Gastrocnemius medialis (tissue), 4 donors: ENCODE measurements at regions not wholly inside any gene's neighbourhood (a gene's known extent, or its start where the extent isn't known, plus 50 kb on each side); places are given as distances from the start of the nearest gene placed in this dataset.

Experiments used
- ATAC-seq, 2 donors: fragments of 150-250 bp; one replicate each; pipeline ENCODE4 v1.9.1; 2016
- DNase-seq, 2 donors: peaks; one replicate each; pipeline ENCODE4 v3.0.0-alpha.2; 2019
- H3K27ac ChIP-seq, 4 donors: fragments of 200-600 bp; sonication (generic); 1 replicate in 1 of 4; 2 replicates in 3 of 4; pipeline ENCODE4 v1.5.1; 2016 to 2018; ENCODE audit warnings: mild to moderate bottlenecking in 2 of 4, moderate library complexity in 1 of 4
- H3K27me3 ChIP-seq, 3 donors: fragments of 200-600 bp; sonication (generic) in 2 of 3; 1 replicate in 1 of 3; 2 replicates in 2 of 3; pipeline versions ENCODE4 v1.5.1 to v1.6.0; 2016 to 2019; ENCODE audit warnings: mild to moderate bottlenecking in 1 of 3, moderate library complexity in 1 of 3
- H3K36me3 ChIP-seq, 2 donors: fragments of 200-600 bp; sonication (generic) in 1 of 2; one replicate each; pipeline ENCODE4 v1.5.1; 2017 to 2018
- H3K4me1 ChIP-seq, 2 donors: fragments of 200-600 bp; sonication (generic) in 1 of 2; one replicate each; pipeline ENCODE4 v1.5.1; 2016 to 2017; ENCODE audit warnings: mild to moderate bottlenecking in 2 of 2
- H3K4me3 ChIP-seq, 4 donors: fragments of 200-600 bp; sonication (generic) in 3 of 4; 1 replicate in 1 of 4; 2 replicates in 3 of 4; pipeline ENCODE4 v1.5.1; 2016 to 2019; ENCODE audit warnings: mild to moderate bottlenecking in 2 of 4
- H3K9me3 ChIP-seq, 3 donors: fragments of 200-600 bp; sonication (generic) in 2 of 3; 1 replicate in 1 of 3; 2 replicates in 2 of 3; pipeline ENCODE4 v1.5.1; 2016 to 2019
- POLR2A ChIP-seq, 2 donors: fragments of 450-650 bp; IDR thresholded peaks; one replicate each; pipeline ENCODE4 v1.6.1; 2017; ENCODE audit warnings: antibody characterized with exemption in 2 of 2, mild to moderate bottlenecking in 2 of 2, moderate library complexity in 2 of 2
- in situ Hi-C, 4 donors: fragments of 200-750 bp; cut with MboI; loops; one replicate each; pipeline versions ENCODE4 v1.15.0 to v1.8.0; 2017; ENCODE audit warnings: low sequenced_read_pairs in 4 of 4
- intact Hi-C: fragments of 100-400 bp; cut with DNase I; formaldehyde crosslinking; loops from one replicate; pipeline ENCODE4 v1.15.1; 2023; ENCODE audit warnings: low total_unique reads
- TF ChIP-seq, protein P1 (sequence below), 5 experiments: fragments of 450-650 bp in 3 of 5; fragments of 200-600 bp in 2 of 5; sonication (generic) in 2 of 5; IDR thresholded peaks in 4 of 5; conservative IDR thresholded peaks in 1 of 5; 1 replicate in 4 of 5; 2 replicates in 1 of 5; pipeline ENCODE4 v1.5.1; 2016 to 2019; ENCODE audit warnings: antibody characterized with exemption in 5 of 5, mild to moderate bottlenecking in 3 of 5, moderate library complexity in 3 of 5

DNA sequence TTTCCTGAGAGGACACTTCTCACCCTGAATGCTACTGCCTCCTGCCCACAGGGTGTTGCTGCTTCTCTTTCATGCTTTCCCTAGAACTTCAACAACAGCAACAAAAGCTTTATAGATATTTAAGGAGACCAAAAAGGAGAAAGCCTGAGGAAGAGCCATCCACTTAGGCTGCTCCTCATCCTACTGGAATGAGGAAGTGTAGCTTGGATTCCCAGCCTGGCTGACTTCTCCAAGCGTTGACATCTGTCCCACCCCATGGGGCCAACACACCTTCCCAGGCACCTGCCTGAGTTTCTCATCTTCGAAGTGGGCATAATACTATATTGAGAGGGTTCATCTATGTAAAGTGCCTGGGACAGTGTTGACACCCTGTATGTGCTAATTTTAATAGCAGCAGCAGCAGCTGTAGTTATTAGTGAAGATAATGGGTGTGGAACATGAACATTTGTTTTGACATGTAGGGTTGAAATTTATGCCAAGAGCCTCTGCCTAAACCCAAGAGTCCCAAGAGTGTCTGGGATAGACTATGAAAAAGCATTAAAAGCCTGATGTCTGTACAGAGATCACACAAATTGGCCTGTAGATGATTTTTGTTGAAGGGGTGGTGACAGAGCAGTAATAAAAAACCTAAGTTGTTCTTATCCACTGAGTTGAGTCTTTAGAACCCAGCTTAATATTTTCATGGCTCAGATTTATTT, 96.5 kb upstream of the PIAS1 start:
- no peak for DNase-seq
- H3K27me3 ChIP-seq, result no peaks in the 10 kb centered on the region
- H3K4me1 ChIP-seq, result no peaks in the 10 kb centered on the region
- ATAC-seq, result peak in 1 of 2 donors; percentile 18
- H3K27ac ChIP-seq, result peak overlapping the region in 2 of 4 donors; percentile 22 to 24
- H3K4me3 ChIP-seq, result no peak overlapping the region
- no peaks in the 10 kb centered on the region for H3K9me3 ChIP-seq
- intact Hi-C loops, result no loop called here
- no peaks in the 10 kb centered on the region for H3K36me3 ChIP-seq
- in situ Hi-C loops, result no loop called here
- TF ChIP-seq POLR2A (IDR thresholded peaks at IDR 0.05), result no peak
- TF ChIP-seq, protein P1, sequence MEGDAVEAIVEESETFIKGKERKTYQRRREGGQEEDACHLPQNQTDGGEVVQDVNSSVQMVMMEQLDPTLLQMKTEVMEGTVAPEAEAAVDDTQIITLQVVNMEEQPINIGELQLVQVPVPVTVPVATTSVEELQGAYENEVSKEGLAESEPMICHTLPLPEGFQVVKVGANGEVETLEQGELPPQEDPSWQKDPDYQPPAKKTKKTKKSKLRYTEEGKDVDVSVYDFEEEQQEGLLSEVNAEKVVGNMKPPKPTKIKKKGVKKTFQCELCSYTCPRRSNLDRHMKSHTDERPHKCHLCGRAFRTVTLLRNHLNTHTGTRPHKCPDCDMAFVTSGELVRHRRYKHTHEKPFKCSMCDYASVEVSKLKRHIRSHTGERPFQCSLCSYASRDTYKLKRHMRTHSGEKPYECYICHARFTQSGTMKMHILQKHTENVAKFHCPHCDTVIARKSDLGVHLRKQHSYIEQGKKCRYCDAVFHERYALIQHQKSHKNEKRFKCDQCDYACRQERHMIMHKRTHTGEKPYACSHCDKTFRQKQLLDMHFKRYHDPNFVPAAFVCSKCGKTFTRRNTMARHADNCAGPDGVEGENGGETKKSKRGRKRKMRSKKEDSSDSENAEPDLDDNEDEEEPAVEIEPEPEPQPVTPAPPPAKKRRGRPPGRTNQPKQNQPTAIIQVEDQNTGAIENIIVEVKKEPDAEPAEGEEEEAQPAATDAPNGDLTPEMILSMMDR (IDR thresholded peaks at IDR 0.05 in 4 of 5, conservative IDR thresholded peaks at IDR 0.05 in 1 of 5), result no peak

DNA sequence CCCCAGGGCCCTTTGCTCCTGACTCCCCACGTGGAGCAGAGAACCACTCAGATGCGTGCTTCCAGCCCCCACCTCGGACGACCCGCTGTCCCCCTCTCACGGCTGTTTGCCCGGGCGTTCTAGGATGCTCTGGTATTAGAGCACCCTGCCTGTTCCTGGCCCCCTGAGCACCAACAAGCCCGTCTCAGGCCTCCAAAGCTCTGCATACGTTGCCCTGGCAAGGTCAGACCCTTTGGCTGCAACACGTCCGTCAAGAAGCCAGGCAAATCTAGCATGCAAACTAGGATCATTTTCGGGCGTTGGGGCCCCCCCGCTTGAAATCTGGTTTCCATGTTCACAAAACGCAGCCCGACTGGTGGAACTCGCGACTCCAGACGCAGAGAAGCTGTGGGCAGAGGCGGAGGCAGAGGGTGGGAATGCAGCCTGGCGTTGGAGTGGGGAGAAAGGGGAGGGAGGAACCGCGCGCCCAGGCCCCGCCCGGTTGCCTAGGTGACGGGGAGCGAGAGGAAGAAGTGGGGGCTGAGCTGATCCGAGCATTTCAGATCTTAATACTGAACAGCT, 86.2 kb upstream of the PIAS1 start:
- Histone ChIP-seq H3K27ac (no peak overlapping the region), H3K9me3 (no peaks in the 10 kb centered on the region), H3K4me1 (peaks cover 3 to 12% of the 10 kb centered on the region in 2 donors), H3K27me3 (no peaks in the 10 kb centered on the region), H3K4me3 (peak overlapping the region; percentile 31 to 58 (median 42)), H3K36me3 (no peaks in the 10 kb centered on the region)
- ATAC-seq (peak; percentile 30 to 65), DNase-seq (peak; percentile 26 to 36)
- TF ChIP-seq, protein P1 (IDR thresholded peaks at IDR 0.05 in 4 of 5, conservative IDR thresholded peaks at IDR 0.05 in 1 of 5), result no peak
- no peak for TF ChIP-seq POLR2A (IDR thresholded peaks at IDR 0.05)
- intact Hi-C loops, result no loop called here
- in situ Hi-C loops, result no loop called here

DNA sequence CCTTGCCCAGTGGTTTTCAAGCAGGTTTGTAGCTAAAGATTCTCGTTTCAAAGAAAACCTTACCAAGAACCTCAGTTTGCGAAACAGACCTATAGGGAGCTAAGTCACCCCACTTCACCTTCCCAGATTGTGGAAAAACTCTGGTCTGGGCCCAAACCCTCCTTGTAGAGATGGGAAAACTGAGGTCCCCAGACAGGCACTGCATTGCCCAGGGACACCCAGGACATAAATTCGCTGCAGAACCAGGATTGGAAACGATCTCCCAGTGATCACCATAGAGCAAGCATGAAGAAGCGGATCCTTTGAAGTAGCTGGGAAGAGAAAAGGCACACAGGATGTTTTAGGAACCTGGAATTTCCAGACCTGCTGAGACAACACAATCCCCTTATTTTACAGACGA, 85.6 kb upstream of the PIAS1 start:
- intact Hi-C loops (no loop called here), in situ Hi-C loops (no loop called here)
- H3K36me3 ChIP-seq, result no peaks in the 10 kb centered on the region
- H3K27ac ChIP-seq, result no peak overlapping the region
- DNase-seq, result no peak
- ATAC-seq, result no peak
- no peaks in the 10 kb centered on the region for H3K27me3 ChIP-seq
- H3K9me3 ChIP-seq, result no peaks in the 10 kb centered on the region
- H3K4me3 ChIP-seq, result peak overlapping the region in 2 of 4 donors; percentile 42 to 58
- no peak for TF ChIP-seq POLR2A (IDR thresholded peaks at IDR 0.05)
- TF ChIP-seq, protein P1 (IDR thresholded peaks at IDR 0.05 in 4 of 5, conservative IDR thresholded peaks at IDR 0.05 in 1 of 5), result no peak
- H3K4me1 ChIP-seq, result peaks cover 3 to 12% of the 10 kb centered on the region in 2 donors

DNA sequence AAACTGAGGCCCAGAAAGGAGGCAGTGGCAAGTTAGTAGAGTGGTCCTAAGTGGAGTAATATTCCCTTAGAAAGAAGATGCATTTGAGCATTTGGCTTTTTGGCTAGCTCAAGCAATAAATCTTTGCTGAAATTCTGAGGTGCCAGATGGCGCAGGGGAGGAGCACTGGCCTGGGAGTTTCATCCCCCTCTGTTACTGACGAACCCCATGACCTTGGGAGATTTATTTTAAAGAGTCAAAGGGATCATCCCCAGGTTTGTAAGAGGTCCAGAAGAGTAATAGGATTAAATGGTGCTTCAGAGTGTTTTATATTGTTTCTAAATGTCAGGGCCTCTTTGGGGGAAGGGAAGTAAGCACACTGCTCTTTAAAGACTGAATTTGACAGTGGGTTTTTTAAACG, 85.1 kb upstream of the PIAS1 start:
- Histone ChIP-seq H3K27ac (no peak overlapping the region), H3K36me3 (no peaks in the 10 kb centered on the region), H3K9me3 (no peaks in the 10 kb centered on the region), H3K27me3 (no peaks in the 10 kb centered on the region), H3K4me3 (no peak overlapping the region), H3K4me1 (peaks cover 3 to 12% of the 10 kb centered on the region in 2 donors)
- no peak for TF ChIP-seq POLR2A (IDR thresholded peaks at IDR 0.05)
- in situ Hi-C loops, result no loop called here
- intact Hi-C loops, result no loop called here
- ATAC-seq (no peak), DNase-seq (no peak)

DNA sequence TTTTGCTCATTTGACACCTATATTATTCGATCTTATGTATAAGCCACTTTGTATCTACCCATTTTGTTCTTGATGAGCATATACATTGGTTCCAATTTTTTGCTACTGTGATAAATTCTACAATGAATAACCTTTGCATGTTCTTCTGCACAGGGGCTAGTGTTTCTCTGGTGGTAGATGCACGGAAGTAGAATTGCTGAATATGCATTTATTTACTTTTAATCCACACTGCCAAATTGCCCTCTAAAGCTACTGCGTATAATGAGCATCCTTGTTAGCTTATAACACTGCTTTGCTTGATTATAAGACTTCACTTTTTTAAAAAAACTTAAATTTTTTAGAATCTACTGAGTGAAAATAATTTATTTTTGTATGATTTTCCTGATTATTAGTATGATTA, 84.2 kb upstream of the PIAS1 start:
- Histone ChIP-seq H3K36me3 (no peaks in the 10 kb centered on the region), H3K9me3 (no peaks in the 10 kb centered on the region), H3K4me1 (peaks cover 3 to 12% of the 10 kb centered on the region in 2 donors), H3K27ac (no peak overlapping the region), H3K27me3 (no peaks in the 10 kb centered on the region), H3K4me3 (no peak overlapping the region)
- ATAC-seq, result no peak
- TF ChIP-seq, protein P1 (IDR thresholded peaks at IDR 0.05 in 4 of 5, conservative IDR thresholded peaks at IDR 0.05 in 1 of 5), result no peak
- no peak for TF ChIP-seq POLR2A (IDR thresholded peaks at IDR 0.05)
- in situ Hi-C loops, result no loop called here
- intact Hi-C loops, result no loop called here
- no peak for DNase-seq
